GM18868 (cell line): ENCODE measurements at regions not wholly inside any gene's neighbourhood (a gene's known extent, or its start where the extent isn't known, plus 50 kb on each side); places are given as distances from the start of the nearest gene placed in this dataset.
"Not testable (repeated sequence)": the region's sequence is repeated elsewhere in the genome, so short reads cannot be mapped to it uniquely, and the experiment has no call there.

ENCODE experiments used
- ATAC-seq: cut with Tn5 transposase; IDR thresholded peaks from one replicate; pipeline ENCODE4 v1.9.1; 2021; ENCODE audit warnings: mild to moderate bottlenecking, moderate library complexity; ENCODE audit not compliant: unreplicated experiment

DNA sequence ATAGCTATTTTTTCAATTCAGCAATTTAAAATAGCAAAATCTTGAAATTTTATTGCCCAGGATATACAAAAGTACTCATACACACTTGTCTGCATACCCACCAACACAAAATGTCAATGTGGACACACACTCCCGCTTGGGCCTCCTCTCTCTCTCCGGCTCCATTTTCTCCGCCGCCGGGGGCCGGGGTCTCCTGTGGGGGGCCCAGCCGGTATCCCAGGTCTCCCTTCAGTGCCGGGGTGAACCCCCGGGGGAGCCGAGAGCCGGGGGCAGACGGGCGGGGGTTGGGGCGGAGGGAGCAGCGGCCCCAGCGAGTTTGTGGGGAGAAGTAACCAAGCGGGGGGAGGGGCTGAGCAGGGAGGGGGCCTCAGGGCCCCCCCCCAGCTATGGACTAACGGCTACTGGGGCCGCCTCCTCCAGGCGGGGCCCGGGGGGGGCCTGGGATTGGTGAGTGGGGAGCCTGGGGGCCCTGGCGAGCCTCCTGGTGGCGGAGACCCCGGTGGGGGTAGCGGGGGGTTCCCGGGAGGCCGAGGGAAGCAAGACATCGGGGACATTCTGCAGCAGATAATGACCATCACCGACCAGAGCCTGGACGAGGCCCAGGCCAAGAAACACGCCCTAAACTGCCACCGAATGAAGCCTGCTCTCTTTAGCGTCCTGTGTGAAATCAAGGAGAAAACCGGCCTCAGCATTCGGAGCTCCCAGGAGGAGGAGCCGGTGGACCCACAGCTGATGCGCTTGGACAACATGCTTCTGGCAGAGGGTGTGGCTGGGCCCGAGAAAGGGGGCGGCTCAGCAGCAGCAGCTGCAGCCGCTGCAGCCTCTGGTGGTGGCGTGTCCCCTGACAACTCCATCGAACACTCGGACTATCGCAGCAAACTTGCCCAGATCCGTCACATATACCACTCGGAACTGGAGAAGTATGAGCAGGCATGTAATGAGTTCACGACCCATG, 56.6 kb downstream of the CHST2 start:
- ATAC-seq: not testable (repeated sequence)

DNA sequence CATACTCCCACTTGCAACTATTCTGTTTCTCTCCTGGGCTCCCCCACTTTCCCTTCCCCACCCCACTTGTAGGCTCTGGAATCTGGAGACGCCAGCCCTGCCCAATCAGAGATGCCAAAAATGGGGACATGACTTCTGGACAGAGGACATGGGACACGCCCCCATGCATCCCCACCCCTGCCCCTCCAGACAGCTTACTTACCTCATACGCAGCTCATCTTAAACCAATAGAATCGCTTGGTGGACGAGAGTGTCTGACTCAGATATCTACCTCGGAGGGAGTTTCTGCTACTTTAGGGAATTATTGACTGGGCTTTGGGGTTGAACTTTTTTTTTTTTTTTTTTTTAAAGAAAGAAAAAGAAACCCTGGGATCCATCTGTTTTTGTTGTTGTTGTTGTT, 58.4 kb downstream of the CHST2 start:
- not testable (repeated sequence) for ATAC-seq

DNA sequence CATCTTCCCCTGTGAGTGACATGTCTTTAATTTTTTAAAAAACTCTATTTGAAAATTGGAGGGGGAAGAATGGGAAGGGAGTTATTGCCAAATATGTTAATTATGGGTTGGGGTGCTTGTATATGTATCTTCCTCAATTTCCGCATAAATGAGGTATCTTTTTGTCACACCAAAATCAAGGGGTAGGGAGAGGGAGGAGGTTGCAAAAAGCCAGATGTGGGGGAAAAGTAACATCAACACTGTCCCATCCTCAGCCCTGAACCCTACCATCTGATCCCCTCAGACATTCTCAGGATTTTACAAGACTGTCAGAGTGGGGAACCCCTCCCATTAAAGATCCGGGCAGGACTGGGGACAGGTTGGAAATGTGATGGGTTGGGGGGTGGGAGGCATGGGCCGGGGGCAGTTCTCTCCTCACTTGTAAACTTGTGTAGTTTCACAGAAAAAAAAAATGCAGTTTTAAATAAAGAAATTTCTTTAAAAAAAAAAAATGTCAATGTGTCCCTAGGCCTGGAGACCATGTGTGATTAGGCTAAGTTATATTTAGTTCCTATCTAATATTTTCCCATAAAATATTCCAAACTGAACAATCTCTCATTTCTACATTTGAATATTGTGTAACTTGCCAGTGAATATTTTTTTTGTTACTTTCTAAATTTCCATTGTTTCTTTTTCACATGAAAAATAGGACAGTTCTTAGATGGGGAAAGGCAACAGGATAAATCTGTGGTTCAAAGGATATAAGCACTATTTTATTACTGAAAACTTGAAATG, 59.4 kb downstream of the CHST2 start:
- not testable (repeated sequence) for ATAC-seq

DNA sequence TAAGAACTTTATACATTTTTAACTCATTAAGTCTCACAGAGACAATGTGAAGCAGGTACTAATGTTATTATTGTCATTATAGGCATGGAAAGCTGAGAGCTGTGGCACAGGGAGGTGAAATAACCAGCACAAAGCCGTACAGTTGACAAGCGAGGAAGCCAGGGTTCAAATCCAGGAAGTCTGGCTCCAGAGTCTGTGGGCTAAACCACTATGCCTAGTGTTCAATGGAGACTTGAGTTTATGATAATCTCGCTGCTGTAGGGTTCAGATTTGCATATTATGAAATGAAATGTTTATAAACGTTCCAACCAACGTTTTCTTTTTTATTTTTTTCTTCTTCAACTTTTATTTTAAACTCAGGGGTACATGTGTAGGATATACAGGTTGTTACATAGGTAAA, 60.0 kb downstream of the CHST2 start:
- no peak for ATAC-seq

DNA sequence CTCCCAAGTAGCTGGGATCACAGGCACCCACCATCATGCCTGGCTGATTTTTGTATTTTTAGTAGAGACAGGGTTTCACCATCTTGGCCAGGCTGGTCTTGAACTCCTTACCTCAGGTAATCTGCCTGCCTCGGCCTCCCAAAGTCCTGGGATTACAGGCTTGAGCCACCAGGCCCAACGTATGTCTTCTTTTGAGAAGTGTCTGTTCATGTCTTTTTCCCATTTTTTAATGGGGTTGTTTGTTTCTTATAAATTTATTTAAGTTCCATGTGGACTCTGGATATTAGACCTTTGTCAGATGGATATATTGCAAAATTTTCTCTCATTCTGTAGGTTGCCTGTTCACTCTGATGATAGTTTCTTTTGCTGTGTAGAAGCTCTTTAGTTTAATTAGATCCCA, 61.3 kb downstream of the CHST2 start:
- ATAC-seq: not testable (repeated sequence)

GRCh38 chr3:143181977-143182376, 62.4 kb downstream of the CHST2 start:
- ATAC-seq: not testable (repeated sequence)

GRCh38 chr3:143182866-143183664, 63.5 kb downstream of the CHST2 start:
- ATAC-seq: no peak

- no peak for ATAC-seq
These were observed 64.0 kb downstream of the CHST2 start for GRCh38 chr3:143183665-143183964.

DNA sequence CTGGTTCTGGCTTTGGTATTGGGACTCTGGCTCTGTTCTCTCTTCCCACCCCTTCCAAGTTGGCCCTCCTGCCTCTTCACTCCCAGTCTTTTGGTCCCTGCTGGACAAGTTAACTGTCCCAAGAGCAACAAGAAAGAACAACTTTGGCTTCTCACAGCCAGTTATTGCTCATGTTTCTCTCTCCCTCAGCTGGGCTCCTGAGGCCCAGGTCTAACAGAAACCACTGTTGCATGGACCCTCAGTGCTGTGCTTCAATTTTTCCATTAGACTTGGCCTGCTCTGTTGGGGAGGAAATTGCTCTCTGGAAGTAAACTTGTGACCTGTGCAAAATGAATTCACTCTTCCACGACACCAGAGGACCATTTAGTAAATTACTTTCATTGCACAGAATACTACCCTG, 64.5 kb downstream of the CHST2 start:
- no peak for ATAC-seq

- no peak for ATAC-seq
These were observed 65.8 kb downstream of the CHST2 start for GRCh38 chr3:143185401-143185800.

GRCh38 chr3:143187111-143187510, 67.5 kb downstream of the CHST2 start:
- ATAC-seq: no peak

DNA sequence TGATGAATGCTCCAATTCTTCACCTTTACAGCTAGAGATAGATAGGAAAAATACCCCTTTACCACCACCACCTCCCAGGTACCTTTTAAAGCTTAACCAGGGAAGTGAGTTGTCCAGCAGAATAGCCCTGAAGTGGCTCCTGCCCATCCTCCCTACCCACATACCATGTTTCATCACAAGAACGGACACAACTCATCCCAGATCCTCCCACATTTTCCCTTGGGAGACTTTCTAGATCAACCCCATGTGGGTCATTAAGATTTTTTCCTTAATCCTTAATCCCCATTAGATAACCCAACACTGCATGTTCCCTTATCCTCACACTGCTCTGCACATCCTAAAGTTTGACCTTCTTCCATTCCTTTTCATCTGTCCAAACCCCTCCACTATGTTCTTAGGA, 69.3 kb downstream of the CHST2 start:
- no peak for ATAC-seq

GRCh38 chr3:143190101-143190500, 70.5 kb downstream of the CHST2 start:
- no peak for ATAC-seq

GRCh38 chr3:143192193-143192592, 72.6 kb downstream of the CHST2 start:
- ATAC-seq: no peak

DNA sequence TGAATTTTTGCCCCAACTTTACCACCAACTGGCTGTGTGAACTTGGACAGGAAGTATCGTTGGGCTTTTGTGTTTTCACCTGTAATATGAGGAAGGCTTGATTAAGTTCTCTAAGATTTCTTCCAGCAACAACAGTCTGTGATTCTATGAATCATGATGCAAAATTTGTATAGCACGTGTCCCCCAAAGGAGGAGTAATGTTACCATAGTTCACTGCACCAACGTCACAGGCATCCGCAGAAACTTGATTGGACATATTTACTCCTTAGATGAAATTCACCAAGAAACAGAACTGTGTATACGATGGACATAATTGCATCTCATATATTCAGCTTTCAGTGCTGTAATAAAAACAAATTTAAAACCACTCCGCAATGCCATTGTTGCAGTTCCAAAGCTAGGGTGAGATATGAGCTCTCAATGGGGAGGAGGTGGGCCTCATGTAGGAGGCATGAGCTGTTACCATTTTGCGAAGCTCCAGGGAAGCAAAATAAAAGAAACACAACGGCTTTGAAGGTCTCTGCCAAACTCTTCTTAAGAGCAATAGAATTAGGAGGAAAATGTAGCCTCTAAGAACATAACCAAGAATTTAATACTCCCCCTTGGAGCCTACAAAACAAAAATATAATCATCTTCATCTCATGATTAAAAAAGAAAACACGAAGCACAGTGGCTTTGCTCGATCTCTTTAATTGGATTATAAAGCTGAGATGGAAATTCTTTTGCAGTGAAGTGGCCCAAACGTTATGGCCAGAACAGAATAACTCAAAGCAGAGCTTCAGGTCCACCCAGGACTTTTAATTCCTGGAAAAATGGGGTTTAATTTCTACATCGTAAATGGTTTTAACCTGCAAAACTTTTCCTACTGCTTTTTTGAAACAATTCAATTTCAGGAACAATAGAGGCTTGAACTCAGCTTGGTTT, 80.7 kb downstream of the CHST2 start:
- ATAC-seq: no peak

- ATAC-seq: no peak
These were observed 81.5 kb downstream of the CHST2 start for GRCh38 chr3:143201045-143201444.

GRCh38 chr3:143201870-143202752, 82.5 kb downstream of the CHST2 start:
- ATAC-seq: no peak

DNA sequence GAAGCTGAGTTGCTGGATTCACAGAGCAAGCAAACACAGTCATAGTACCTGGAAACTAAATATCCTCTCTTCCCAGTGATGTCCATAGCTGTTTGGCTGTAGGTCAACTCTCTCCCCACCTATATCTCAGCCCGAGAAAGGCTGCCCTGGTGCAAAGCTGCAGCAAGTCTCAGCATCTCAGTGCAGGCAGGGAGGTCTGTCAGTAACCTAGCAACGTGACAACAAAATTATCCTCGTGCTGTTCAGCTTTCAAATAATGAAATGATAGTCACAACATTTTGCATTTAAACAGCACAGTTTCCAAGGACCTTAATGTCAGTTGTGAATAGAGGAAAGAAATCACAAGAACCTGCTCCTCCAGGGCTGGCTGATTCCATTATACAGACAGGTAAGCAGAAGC, 83.6 kb downstream of the CHST2 start:
- ATAC-seq: no peak

DNA sequence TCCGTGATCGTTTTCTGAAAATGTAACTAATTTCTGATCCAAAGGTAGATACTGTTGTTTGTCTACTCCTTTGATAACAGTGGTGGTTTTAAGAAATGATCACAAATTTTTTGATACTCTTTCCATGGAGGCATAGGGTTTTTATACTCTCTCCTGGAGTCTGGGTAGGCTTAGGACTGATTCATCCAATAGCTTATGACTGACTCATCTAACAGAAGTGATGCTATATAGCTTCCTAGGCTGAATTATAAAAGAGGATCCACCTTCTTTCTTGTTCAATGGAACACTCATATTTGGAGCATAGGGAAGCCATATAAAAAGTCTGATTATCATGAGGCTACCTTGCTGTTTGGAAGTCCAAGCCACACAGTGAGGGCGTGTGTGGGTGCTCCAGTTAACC, 84.3 kb downstream of the CHST2 start:
- no peak for ATAC-seq
